Activated B cell treated with CpG ODN at 0.5 μM for 24 hours (primary cell): ENCODE measurements at regions not wholly inside any gene's neighbourhood (a gene's known extent, or its start where the extent isn't known, plus 50 kb on each side); places are given as distances from the start of the nearest gene placed in this dataset.

Experiments
- ATAC-seq: fragments of 200-7000 bp; cut with Tn5 transposase; one replicate; pipeline ENCODE4 v1.10.0; 2021; ENCODE audit warnings: low read depth, mild to moderate bottlenecking, moderate library complexity
- CTCF ChIA-PET: fragments of 350-600 bp; sonication (Branson Sonifier 250); formaldehyde crosslinking; loops from one replicate; lab custom pipeline; 2021; ENCODE audit warnings: antibody characterized with exemption; lab: Charles Lee
- POLR2A ChIA-PET: fragments of 350-600 bp; sonication (Branson Sonifier 250); formaldehyde crosslinking; loops from one replicate; lab custom pipeline; 2021; ENCODE audit warnings: antibody characterized with exemption; lab: Charles Lee
- DNase-seq: peaks from one replicate; pipeline ENCODE4 v3.0.0; 2022
- H3K27ac Mint-ChIP-seq: one replicate; pipeline ENCODE4 v1.8.0; 2020; ENCODE audit warnings: mixed read lengths
- H3K27me3 Mint-ChIP-seq: one replicate; pipeline ENCODE4 v1.8.0; 2021; ENCODE audit warnings: mixed read lengths
- H3K36me3 Mint-ChIP-seq: one replicate; pipeline ENCODE4 v1.8.0; 2021; ENCODE audit warnings: low read depth, mixed read lengths
- H3K4me1 Mint-ChIP-seq: one replicate; pipeline ENCODE4 v1.8.0; 2021; ENCODE audit warnings: mixed read lengths
- H3K4me3 Mint-ChIP-seq: one replicate; pipeline ENCODE4 v1.8.0; 2020; ENCODE audit warnings: mild to moderate bottlenecking, mixed read lengths
- H3K9me3 Mint-ChIP-seq: one replicate; pipeline ENCODE4 v1.8.0; 2020; ENCODE audit warnings: mixed read lengths
- CTCF ChIP-seq: fragments of 200-600 bp; IDR thresholded peaks from one replicate; pipeline ENCODE4 v1.8.0; 2022; ENCODE audit warnings: antibody characterized with exemption, mild to moderate bottlenecking
- intact Hi-C: fragments of 100-400 bp; cut with micrococcal nuclease; formaldehyde crosslinking; loops from one replicate; pipeline ENCODE4 v1.15.1; 2024

- Mint-ChIP-seq H3K9me3 (no peaks in the 10 kb centered on the region), H3K36me3 (no peaks in the 10 kb centered on the region), H3K4me3 (no peak overlapping the region), H3K4me1 (no peaks in the 10 kb centered on the region), H3K27me3 (peaks cover 19% of the 10 kb centered on the region), H3K27ac (no peak overlapping the region)
- DNase-seq (no peak), ATAC-seq (no peak)
- POLR2A ChIA-PET = no interaction called here
- TF ChIP-seq CTCF = no peak
- intact Hi-C loops = no loop called here
- CTCF ChIA-PET = no interaction called here
Observed at GRCh38 chr17:51507444-51507843, 247.1 kb downstream of the UTP18 start.

DNA sequence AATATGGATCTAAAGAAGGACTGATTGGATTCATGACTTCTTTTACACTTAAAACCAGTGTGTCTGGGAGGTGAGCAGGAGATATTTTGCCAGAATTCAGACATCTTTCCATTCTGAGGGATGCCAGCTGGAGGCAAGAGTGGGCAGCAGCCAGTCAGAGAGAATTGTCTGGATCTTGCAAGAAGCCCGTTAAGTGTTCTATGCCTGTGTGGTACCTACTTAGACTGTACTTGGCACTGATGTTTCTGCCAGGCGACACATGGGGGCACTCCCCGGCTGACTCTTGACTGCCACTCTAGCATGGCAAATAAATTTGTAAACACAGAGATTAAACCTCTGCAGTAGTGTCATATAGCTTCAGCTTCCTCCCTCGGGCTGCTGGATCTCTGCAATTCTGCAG is 247.7 kb downstream of the UTP18 start:
- H3K27ac Mint-ChIP-seq = no peak overlapping the region
- ChIA-PET POLR2A (no interaction called here), CTCF (no interaction called here)
- DNase-seq = no peak
- no peaks in the 10 kb centered on the region for H3K4me1 Mint-ChIP-seq
- no peaks in the 10 kb centered on the region for H3K9me3 Mint-ChIP-seq
- no peak for TF ChIP-seq CTCF
- intact Hi-C loops = no loop called here
- peaks cover 19% of the 10 kb centered on the region for H3K27me3 Mint-ChIP-seq
- no peak overlapping the region for H3K4me3 Mint-ChIP-seq
- ATAC-seq = no peak
- H3K36me3 Mint-ChIP-seq = no peaks in the 10 kb centered on the region

DNA sequence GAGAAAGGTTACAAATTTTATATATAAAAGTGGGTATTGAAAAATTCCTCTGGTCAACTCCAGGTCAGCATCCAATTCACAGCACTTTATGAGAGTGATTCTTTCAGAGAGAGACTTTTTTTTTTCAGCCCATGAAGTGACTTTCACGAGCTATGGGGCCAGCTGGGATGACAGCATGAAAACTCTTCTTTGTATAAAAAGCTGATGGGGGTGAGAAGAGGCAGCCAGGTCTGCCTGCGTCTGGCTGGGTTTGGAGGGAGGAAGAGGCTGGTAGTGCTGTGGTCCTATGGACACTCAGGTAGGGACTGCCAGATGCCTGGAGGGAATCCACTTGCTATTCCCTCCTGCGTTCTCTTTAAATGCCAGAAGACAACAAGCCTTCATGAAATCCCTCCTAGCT is 250.6 kb downstream of the UTP18 start:
- CTCF ChIA-PET = no interaction called here
- H3K9me3 Mint-ChIP-seq = no peaks in the 10 kb centered on the region
- intact Hi-C loops = no loop called here
- no peak for DNase-seq
- H3K27me3 Mint-ChIP-seq = peaks cover 12% of the 10 kb centered on the region
- H3K36me3 Mint-ChIP-seq = no peaks in the 10 kb centered on the region
- H3K27ac Mint-ChIP-seq = no peak overlapping the region
- H3K4me1 Mint-ChIP-seq = no peaks in the 10 kb centered on the region
- TF ChIP-seq CTCF = no peak
- H3K4me3 Mint-ChIP-seq = no peak overlapping the region
- POLR2A ChIA-PET = no interaction called here
- ATAC-seq = no peak

- Mint-ChIP-seq H3K27me3 (peaks cover 15% of the 10 kb centered on the region), H3K4me1 (no peaks in the 10 kb centered on the region), H3K4me3 (no peak overlapping the region), H3K9me3 (no peaks in the 10 kb centered on the region), H3K27ac (no peak overlapping the region), H3K36me3 (no peaks in the 10 kb centered on the region)
- POLR2A ChIA-PET = no interaction called here
- DNase-seq (no peak), ATAC-seq (no peak)
- TF ChIP-seq CTCF = no peak
- intact Hi-C loops = no loop called here
- CTCF ChIA-PET = no interaction called here
Observed at GRCh38 chr17:51512220-51512907, 252.0 kb downstream of the UTP18 start.

DNA sequence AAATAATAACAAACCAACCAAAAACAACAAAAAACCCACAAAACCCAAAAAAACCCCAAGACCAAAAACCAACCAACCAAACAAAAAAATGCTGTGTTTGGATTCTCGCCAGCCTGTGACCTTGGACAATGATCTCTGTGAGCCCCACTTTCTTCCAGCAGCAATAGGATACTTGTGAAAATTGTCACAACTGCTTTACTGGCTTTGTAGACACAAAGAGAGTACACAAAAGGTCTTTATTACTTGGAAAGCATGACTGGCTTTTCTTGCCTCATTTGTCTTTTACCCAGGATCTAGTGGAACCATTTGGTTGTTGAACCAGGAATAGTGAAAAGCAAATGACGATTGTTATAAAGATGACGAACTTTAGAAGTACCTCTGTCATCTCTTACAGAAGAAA is 256.6 kb downstream of the UTP18 start:
- Mint-ChIP-seq H3K4me3 (no peak overlapping the region), H3K36me3 (no peaks in the 10 kb centered on the region), H3K4me1 (no peaks in the 10 kb centered on the region), H3K27ac (no peak overlapping the region), H3K27me3 (peaks cover 8% of the 10 kb centered on the region), H3K9me3 (no peaks in the 10 kb centered on the region)
- POLR2A ChIA-PET = no interaction called here
- no peak for TF ChIP-seq CTCF
- intact Hi-C loops = no loop called here
- DNase-seq (no peak), ATAC-seq (no peak)
- CTCF ChIA-PET = no interaction called here
